ENCODE measurements at regions not wholly inside any gene's neighbourhood (a gene's known extent, or its start where the extent isn't known, plus 50 kb on each side); places are given as distances from the start of the nearest gene placed in this dataset.

DNA sequence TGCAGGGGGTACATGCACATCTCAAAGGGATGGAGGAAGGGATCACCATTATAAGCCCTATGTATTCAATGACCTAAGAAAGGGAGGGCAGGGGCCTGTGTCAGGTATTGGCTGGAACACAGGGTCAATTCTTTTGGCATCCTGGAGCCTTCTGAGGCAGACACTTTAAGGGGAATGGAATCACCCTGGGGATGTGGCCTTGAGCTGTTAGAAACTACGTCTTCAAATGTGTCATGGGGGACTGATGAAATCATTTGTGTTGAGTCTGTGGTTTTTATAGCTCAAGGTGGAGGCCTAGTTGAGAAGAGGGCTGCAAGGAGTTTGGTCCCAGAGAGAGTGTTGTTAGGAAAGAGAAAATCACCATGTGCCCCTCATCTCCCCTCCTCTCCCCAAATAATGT is 206.1 kb upstream of the CELF2 start (continued):
- TF ChIP-seq NKRF (conservative IDR thresholded peaks at IDR 0.05) = no peak
- TF ChIP-seq E4F1 (IDR thresholded peaks at IDR 0.05; ENCODE audit: borderline replicate concordance, partially characterized antibody) = no peak
- TF ChIP-seq PAX5 (IDR thresholded peaks at IDR 0.05; ENCODE audit: borderline replicate concordance, low read depth, low read length) = no peak

GRCh38 chr10:10813656-10814055 is 204.0 kb upstream of the CELF2 start:
- Histone ChIP-seq H2AFZ (ENCODE audit: control insufficient read depth, low read depth, low read length) (no peak overlapping the region), H3K27ac (ENCODE audit: control insufficient read depth, insufficient read depth) (no peak overlapping the region), H3K36me3 (ENCODE audit: control insufficient read depth in 2 of 2, insufficient read depth in 2 of 2, low read length in 1 of 2) (no peaks in the 10 kb centered on the region), H3K4me1 (ENCODE audit: control insufficient read depth, insufficient read depth, low read length) (no peaks in the 10 kb centered on the region), H3K4me2 (ENCODE audit: control insufficient read depth, insufficient read depth) (no peak overlapping the region), H3K79me2 (ENCODE audit: control insufficient read depth, insufficient read depth, low read length) (no peaks in the 10 kb centered on the region), H3K9me3 (replicated peaks; ENCODE audit: control insufficient read depth, insufficient read depth, low read length) (no peaks in the 10 kb centered on the region), H3K9ac (ENCODE audit: control insufficient read depth, insufficient read depth, low read length) (no peak overlapping the region), H4K20me1 (ENCODE audit: control insufficient read depth, insufficient read depth) (no peaks in the 10 kb centered on the region), H3K27me3 (replicated peaks in 1 of 2; ENCODE audit: control insufficient read depth in 2 of 2, insufficient read depth in 2 of 2, low read length in 1 of 2) (no peaks in the 10 kb centered on the region), H3K4me3 (no peak overlapping the region)
- in situ Hi-C loops (cut with MboI) (no loop called here), intact Hi-C loops (cut with micrococcal nuclease; ENCODE audit: unreplicated experiment) (no loop called here)
- ChIA-PET RAD21 (ENCODE audit: unreplicated experiment) (no interaction called here), SMC1A (ENCODE audit: uncharacterized antibody, unreplicated experiment) (no interaction called here), CTCF (no interaction called here), POLR2A (no interaction called here)
- no peak for DNase-seq (ENCODE audit: low read depth, low spot score)
- FAIRE-seq = no peak
- TF ChIP-seq MEF2A (IDR thresholded peaks at IDR 0.05; ENCODE audit: insufficient read depth, low read depth, low read length) (no peak), MTA2 (IDR thresholded peaks at IDR 0.05; ENCODE audit: low read depth) (no peak), RELA (IDR thresholded peaks at IDR 0.05; ENCODE audit: borderline replicate concordance, partially characterized antibody) (no peak), SMAD1 (IDR thresholded peaks at IDR 0.05; ENCODE audit: low read depth, partially characterized antibody) (no peak), KLF5 (IDR thresholded peaks at IDR 0.05; ENCODE audit: partially characterized antibody) (no peak), ETV6 (conservative IDR thresholded peaks at IDR 0.05 in 1 of 2, IDR thresholded peaks at IDR 0.05 in 1 of 2; ENCODE audit: borderline replicate concordance in 1 of 2, low read depth in 1 of 2) (no peak), ZBTB4 (CRISPR knock-in tag; IDR thresholded peaks at IDR 0.05) (no peak), PML (IDR thresholded peaks at IDR 0.05; ENCODE audit: low read length) (no peak), RAD51 (IDR thresholded peaks at IDR 0.05) (no peak), SUPT20H (IDR thresholded peaks at IDR 0.05; ENCODE audit: borderline replicate concordance, control insufficient read depth, low read depth, low read length) (no peak), CEBPB (IDR thresholded peaks at IDR 0.05; ENCODE audit: borderline replicate concordance in 1 of 2, low read depth in 2 of 2, low read length in 2 of 2) (no peak)
- 0% methylated on average over 2 of the region's 2 CpGs for WGBS (ENCODE audit: insufficient coverage, insufficient replicate concordance, low lambda C conversion rate, missing lambda C conversion rate)
- no TSS peak for BruUV-seq (replicated peaks)
- no peak for ATAC-seq
